Heart right ventricle (tissue), 16 donors: ENCODE measurements at regions not wholly inside any gene's neighbourhood (a gene's known extent, or its start where the extent isn't known, plus 50 kb on each side); places are given as distances from the start of the nearest gene placed in this dataset.

Source experiments
- ATAC-seq, 8 donors: fragments of 200-7000 bp; cut with Tn5 transposase; one replicate each; pipeline ENCODE4 v1.9.1; 2020; ENCODE audit warnings: mild to moderate bottlenecking in 8 of 8, moderate library complexity in 8 of 8, moderate number of reproducible peaks in 1 of 8
- DNase-seq, 2 donors: peaks; one replicate each; pipeline ENCODE4 v3.0.0-alpha.2; 2020
- H3K27ac ChIP-seq, 10 donors: fragments of 200-600 bp; sonication (generic) in 2 of 10; one replicate each; pipeline versions ENCODE4 v1.5.0 to v1.8.0; 2020 to 2022; ENCODE audit warnings: mild to moderate bottlenecking in 3 of 10
- H3K27me3 ChIP-seq, 7 donors: fragments of 200-600 bp; one replicate each; pipeline ENCODE4 v1.8.0; 2021 to 2022; ENCODE audit warnings: mild to moderate bottlenecking in 2 of 7
- H3K36me3 ChIP-seq, 9 donors: fragments of 200-600 bp; sonication (generic) in 1 of 9; one replicate each; pipeline versions ENCODE4 v1.5.0 to v1.8.0; 2020 to 2022; ENCODE audit warnings: mild to moderate bottlenecking in 2 of 9
- H3K4me1 ChIP-seq, 9 donors: fragments of 200-600 bp; sonication (generic) in 1 of 9; one replicate each; pipeline versions ENCODE4 v1.5.0 to v1.8.0; 2020 to 2022; ENCODE audit warnings: mild to moderate bottlenecking in 4 of 9
- H3K4me3 ChIP-seq, 10 donors: fragments of 200-600 bp; sonication (generic) in 2 of 10; one replicate each; pipeline versions ENCODE4 v1.5.0 to v1.8.0; 2020 to 2022; ENCODE audit warnings: mild to moderate bottlenecking in 7 of 10, moderate library complexity in 2 of 10
- H3K9me3 ChIP-seq, 11 donors: fragments of 200-600 bp in 10 of 11; sonication (generic) in 2 of 11; one replicate each; pipeline versions ENCODE4 v1.5.0 to v1.8.0; 2013 to 2022; ENCODE audit warnings: mild to moderate bottlenecking in 2 of 11, control low read depth in 1 of 11, moderate library complexity in 1 of 11
- WGBS, 2 donors: extraction: QIAGEN DNeasy Blood & Tissue Kit; methylation state at CpG; one replicate each; pipeline ENCODE4 v1.1.7; 2013; ENCODE audit warnings: inconsistent platforms in 1 of 2; 5-methylcytosine and 5-hydroxymethylcytosine counted together
- intact Hi-C, 10 donors: fragments of 100-400 bp; cut with DNase I; formaldehyde crosslinking; loops; one replicate each; pipeline versions ENCODE4 v1.11.1 to v1.14.2; 2022
- TF ChIP-seq, protein P1 (sequence below), 9 donors: fragments of 200-600 bp; sonication (generic) in 2 of 9; IDR thresholded peaks; one replicate each; pipeline versions ENCODE4 v1.5.0 to v1.8.0; 2021 to 2022; ENCODE audit warnings: antibody characterized with exemption in 9 of 9, mild to moderate bottlenecking in 5 of 9, moderate library complexity in 1 of 9
- donor health status: Arrhythmogenic right ventricular cardiomyopathy.
- donor health status: ischemic (EF 13 %, LVEDD 7.1; RV severe dilation, severe dysfunction).
- donor health status: healthy with polysubstance abuse.
- donor health status: DM: no; HTN: yes; CAD: no.
- donor health status: DM: no; HTN: no; CAD: no.
- donor health status: ischemic (EF 25% LVEDD 6.9; RV normal size, moderate dysfunction).
- donor health status: ischemic (EF 25% LVEDD 5.7; RV mildly dilated, moderate dysfunction).
- donor health status: healthy.
- donor health status: DM: yes; HTN: yes; CAD: no.
- donor health status: Ischemic cardiomyopathy.
- donor health status: ischemic (EF 35%, LVEDD 5.7; RV mildly dilated, moderate dysfunction).
- donor health status: nonischemic (EF 11% LVEDD 7.7; RV severe dilation, severe dysfunction).
- donor health status: DM: yes; HTN: yes; CAD: no.
- donor health status: PGD.
- donor health status: ischemic (EF 29% LVEDD 5.4; RV normal size, mild dysfunction).
- donor health status: nonischemic (EF 23%, LVEDD 6.1; RV moderate dilation, normal function).

DNA sequence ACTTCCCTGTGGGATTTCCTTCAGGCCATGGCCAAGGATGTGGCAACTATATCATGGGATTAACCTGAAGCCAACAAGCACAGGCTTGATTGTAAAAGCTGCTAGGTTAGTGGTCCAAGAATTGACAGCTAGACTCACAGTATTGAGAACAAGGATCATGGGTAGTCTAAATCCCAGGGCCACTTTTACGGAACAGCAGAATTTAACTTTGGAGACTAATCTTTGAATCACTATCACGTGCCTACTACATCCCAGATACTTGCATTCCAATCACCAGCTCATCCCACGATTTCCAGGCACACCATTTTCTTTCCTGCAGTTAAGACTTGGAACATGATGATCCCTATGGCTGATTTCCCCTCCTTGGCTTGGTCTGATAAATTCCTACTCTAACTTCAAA, 65.6 kb upstream of the ADO start:
- no peak for DNase-seq
- Histone ChIP-seq H3K36me3 (no peaks in the 10 kb centered on the region), H3K9me3 (no peaks in the 10 kb centered on the region), H3K27me3 (no peaks in the 10 kb centered on the region), H3K4me1 (peaks cover 0 to 30% (median 6%) of the 10 kb centered on the region in 9 donors), H3K27ac (no peak overlapping the region), H3K4me3 (no peak overlapping the region)
- intact Hi-C loops, result no loop called here
- no peak for ATAC-seq
- 68 to 69% methylated on average over 3 of the region's 3 CpGs for WGBS, 2 donors
- TF ChIP-seq, protein P1, sequence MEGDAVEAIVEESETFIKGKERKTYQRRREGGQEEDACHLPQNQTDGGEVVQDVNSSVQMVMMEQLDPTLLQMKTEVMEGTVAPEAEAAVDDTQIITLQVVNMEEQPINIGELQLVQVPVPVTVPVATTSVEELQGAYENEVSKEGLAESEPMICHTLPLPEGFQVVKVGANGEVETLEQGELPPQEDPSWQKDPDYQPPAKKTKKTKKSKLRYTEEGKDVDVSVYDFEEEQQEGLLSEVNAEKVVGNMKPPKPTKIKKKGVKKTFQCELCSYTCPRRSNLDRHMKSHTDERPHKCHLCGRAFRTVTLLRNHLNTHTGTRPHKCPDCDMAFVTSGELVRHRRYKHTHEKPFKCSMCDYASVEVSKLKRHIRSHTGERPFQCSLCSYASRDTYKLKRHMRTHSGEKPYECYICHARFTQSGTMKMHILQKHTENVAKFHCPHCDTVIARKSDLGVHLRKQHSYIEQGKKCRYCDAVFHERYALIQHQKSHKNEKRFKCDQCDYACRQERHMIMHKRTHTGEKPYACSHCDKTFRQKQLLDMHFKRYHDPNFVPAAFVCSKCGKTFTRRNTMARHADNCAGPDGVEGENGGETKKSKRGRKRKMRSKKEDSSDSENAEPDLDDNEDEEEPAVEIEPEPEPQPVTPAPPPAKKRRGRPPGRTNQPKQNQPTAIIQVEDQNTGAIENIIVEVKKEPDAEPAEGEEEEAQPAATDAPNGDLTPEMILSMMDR (IDR thresholded peaks at IDR 0.05), result no peak

DNA sequence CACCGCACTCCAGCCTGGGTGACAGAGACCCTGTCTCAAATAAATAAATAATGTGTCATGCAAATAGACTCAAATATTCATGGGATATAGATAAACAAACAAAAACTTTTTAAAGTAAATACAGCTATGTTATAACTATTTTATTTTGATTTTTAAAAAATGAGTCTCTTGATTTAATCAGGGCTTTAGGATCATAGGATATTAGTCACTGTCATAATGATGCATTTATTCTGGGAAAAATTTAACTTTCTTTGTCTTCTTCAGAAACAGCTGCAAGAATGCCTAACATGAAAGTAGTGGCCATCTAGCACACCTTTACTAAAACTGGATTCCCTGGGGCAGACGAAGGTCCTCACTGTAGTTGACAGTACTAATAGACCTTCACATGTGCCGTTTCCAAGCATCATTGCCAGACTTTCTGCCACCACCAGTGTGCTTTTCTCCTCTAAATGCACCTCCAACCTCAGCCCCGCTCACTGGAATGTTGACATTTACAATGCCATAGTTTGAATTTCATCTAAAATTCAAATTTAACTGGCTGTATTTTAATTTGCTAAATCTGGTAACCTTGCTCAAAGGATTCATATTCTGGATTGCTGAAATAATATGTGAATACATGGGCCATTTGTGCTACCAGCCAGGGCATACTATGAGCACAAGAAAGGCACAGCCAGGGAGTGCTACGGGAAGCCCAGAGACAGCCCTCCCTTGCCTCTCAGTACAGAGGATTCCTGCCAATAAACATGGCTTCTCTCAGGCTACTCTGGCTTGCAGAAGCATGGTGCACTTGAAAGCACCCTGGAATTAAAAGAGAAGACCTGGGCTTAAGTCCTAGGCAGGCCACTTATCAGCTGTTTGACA, 63.4 kb upstream of the ADO start:
- no peak overlapping the region for H3K4me3 ChIP-seq
- no peaks in the 10 kb centered on the region for H3K36me3 ChIP-seq
- no peaks in the 10 kb centered on the region for H3K9me3 ChIP-seq
- no peak for ATAC-seq
- peaks cover 0 to 24% (median 3%) of the 10 kb centered on the region in 9 donors for H3K4me1 ChIP-seq
- no peak overlapping the region for H3K27ac ChIP-seq
- DNase-seq, result no peak
- WGBS, 2 donors, result 93% methylated on average over 5 of the region's 5 CpGs
- intact Hi-C loops, result no loop called here
- H3K27me3 ChIP-seq, result no peaks in the 10 kb centered on the region
- TF ChIP-seq, protein P1 (IDR thresholded peaks at IDR 0.05), result no peak

DNA sequence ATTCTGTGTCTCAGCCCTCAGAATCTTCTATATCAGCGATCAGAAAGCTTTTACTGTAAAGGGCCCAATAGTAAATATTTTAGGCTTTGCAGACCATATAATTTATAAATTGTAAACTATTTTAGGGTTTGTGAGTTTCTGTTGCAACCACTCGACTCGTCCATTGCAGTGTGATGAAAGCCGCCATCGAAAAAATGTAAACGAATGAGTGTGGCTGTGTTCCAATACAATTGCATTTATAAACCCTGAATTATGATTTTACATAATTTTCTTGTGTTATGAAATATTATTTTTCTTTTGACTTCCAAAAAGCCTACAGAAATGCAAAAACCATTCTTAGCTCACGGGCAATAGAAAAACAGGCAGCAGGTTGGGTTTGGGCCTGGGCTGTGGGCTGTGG, 62.5 kb upstream of the ADO start:
- Histone ChIP-seq H3K27me3 (no peaks in the 10 kb centered on the region), H3K4me3 (no peak overlapping the region), H3K9me3 (no peaks in the 10 kb centered on the region), H3K27ac (peak overlapping the region in 3 of 10 donors; percentile 11 to 50 (median 21)), H3K4me1 (peaks cover 0 to 22% (median 3%) of the 10 kb centered on the region in 9 donors), H3K36me3 (no peaks in the 10 kb centered on the region)
- ATAC-seq, result no peak
- no peak for DNase-seq
- 96 to 98% methylated on average over 7 of the region's 7 CpGs for WGBS, 2 donors
- TF ChIP-seq, protein P1 (IDR thresholded peaks at IDR 0.05), result no peak
- intact Hi-C loops, result no loop called here

DNA sequence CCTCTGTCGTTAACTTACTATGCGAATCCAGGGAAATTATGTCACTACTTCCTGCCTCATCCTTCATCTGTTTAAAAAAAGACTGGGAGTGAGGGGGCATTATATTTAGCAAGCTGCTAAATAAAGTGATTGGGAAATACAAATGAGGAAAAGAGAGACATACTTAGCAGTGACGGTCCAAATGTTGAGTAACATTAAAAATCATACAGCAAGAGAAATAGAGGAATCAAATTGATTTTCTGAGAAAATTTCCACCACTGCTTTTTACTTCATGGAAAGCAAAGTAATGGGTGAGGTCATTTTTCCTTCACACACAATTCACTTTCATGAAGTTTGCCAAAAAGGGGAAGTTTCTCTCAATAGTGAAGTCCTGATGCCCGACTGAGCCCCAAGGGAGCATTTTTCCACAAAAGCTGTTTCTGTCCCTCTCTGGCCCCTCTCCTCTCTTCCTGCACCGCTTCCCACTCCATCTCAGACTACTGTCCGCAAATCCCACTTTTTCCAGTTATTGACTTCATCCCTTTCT, 61.9 kb upstream of the ADO start:
- ATAC-seq, result peak in 7 of 8 donors; percentile 17 to 67 (median 45)
- no peak for DNase-seq
- intact Hi-C loops, result no loop called here
- H3K4me3 ChIP-seq, result no peak overlapping the region
- no peaks in the 10 kb centered on the region for H3K36me3 ChIP-seq
- TF ChIP-seq, protein P1 (IDR thresholded peaks at IDR 0.05), result no peak
- no peaks in the 10 kb centered on the region for H3K9me3 ChIP-seq
- peak overlapping the region in 4 of 10 donors; percentile 11 to 50 (median 31) for H3K27ac ChIP-seq
- H3K4me1 ChIP-seq, result peaks cover 0 to 22% (median 3%) of the 10 kb centered on the region in 9 donors
- 44 to 50% methylated on average over 6 of the region's 6 CpGs for WGBS, 2 donors
- H3K27me3 ChIP-seq, result no peaks in the 10 kb centered on the region
